Testis (tissue), 2 donors: ENCODE measurements at regions not wholly inside any gene's neighbourhood (a gene's known extent, or its start where the extent isn't known, plus 50 kb on each side); places are given as distances from the start of the nearest gene placed in this dataset.

Source experiments
- DNase-seq: peaks from one replicate; pipeline ENCODE4 v3.0.0-alpha.2; 2019
- H3K27ac ChIP-seq, 2 donors: fragments of 200-600 bp; sonication (generic); one replicate each; pipeline ENCODE4 v1.5.1; 2019
- H3K27me3 ChIP-seq: fragments of 200-600 bp; sonication (generic); one replicate; pipeline ENCODE4 v1.5.1; 2019
- H3K36me3 ChIP-seq: fragments of 200-600 bp; sonication (generic); one replicate; pipeline ENCODE4 v1.5.1; 2017; ENCODE audit warnings: low read depth; ENCODE audit errors: missing control alignments
- H3K4me1 ChIP-seq: fragments of 200-600 bp; sonication (generic); one replicate; pipeline ENCODE4 v1.5.1; 2019
- H3K4me3 ChIP-seq, 2 donors: fragments of 200-600 bp; sonication (generic); one replicate each; pipeline ENCODE4 v1.5.1; 2017 to 2019
- H3K9me3 ChIP-seq: fragments of 200-600 bp; sonication (generic); one replicate; pipeline ENCODE4 v1.5.1; 2017
- CTCF ChIP-seq, 3 experiments: fragments of 450-650 bp in 2 of 3; fragments of 200-600 bp in 1 of 3; sonication (generic) in 1 of 3; IDR thresholded peaks; one replicate each; pipeline ENCODE4 v1.5.1; 2016 to 2019; ENCODE audit warnings: antibody characterized with exemption in 3 of 3, mild to moderate bottlenecking in 2 of 3, moderate library complexity in 1 of 3
- POLR2A ChIP-seq: fragments of 450-650 bp; IDR thresholded peaks from one replicate; pipeline ENCODE4 v1.6.1; 2017; ENCODE audit warnings: antibody characterized with exemption, mild to moderate bottlenecking, moderate library complexity
- WGBS, 2 donors: methylation state at CpG; one replicate each; pipeline ENCODE4 v1.1.5; 2018; 5-methylcytosine and 5-hydroxymethylcytosine counted together
- intact Hi-C: fragments of 100-400 bp; cut with DNase I; formaldehyde crosslinking; loops from one replicate; pipeline ENCODE4 v1.15.1; 2023; ENCODE audit warnings: low total_unique reads

GRCh38 chr20:12955611-12956010 lies 53.2 kb upstream of the SPTLC3 start:
- no peak overlapping the region for H3K4me3 ChIP-seq
- no peaks in the 10 kb centered on the region for H3K9me3 ChIP-seq
- H3K27ac ChIP-seq: no peak overlapping the region
- intact Hi-C loops: no loop called here
- no peaks in the 10 kb centered on the region for H3K36me3 ChIP-seq
- TF ChIP-seq POLR2A: no peak
- TF ChIP-seq CTCF (IDR thresholded peaks at IDR 0.05): no peak
- no peak for DNase-seq
- no peaks in the 10 kb centered on the region for H3K27me3 ChIP-seq
- no peaks in the 10 kb centered on the region for H3K4me1 ChIP-seq
- WGBS, 2 donors: 80 to 93% methylated on average over 3 of the region's 3 CpGs

- no peaks in the 10 kb centered on the region for H3K4me1 ChIP-seq
- no peaks in the 10 kb centered on the region for H3K9me3 ChIP-seq
- no peaks in the 10 kb centered on the region for H3K36me3 ChIP-seq
- H3K27me3 ChIP-seq: no peaks in the 10 kb centered on the region
- intact Hi-C loops: no loop called here
- DNase-seq: no peak
- no peak overlapping the region for H3K27ac ChIP-seq
- TF ChIP-seq CTCF (IDR thresholded peaks at IDR 0.05) (no peak), POLR2A (no peak)
- no peak overlapping the region for H3K4me3 ChIP-seq
Measured at GRCh38 chr20:12956303-12956702, 52.5 kb upstream of the SPTLC3 start.

GRCh38 chr20:12957968-12958367 lies 50.8 kb upstream of the SPTLC3 start:
- H3K36me3 ChIP-seq: no peaks in the 10 kb centered on the region
- H3K9me3 ChIP-seq: no peaks in the 10 kb centered on the region
- intact Hi-C loops: no loop called here
- H3K4me1 ChIP-seq: no peaks in the 10 kb centered on the region
- H3K27me3 ChIP-seq: no peaks in the 10 kb centered on the region
- TF ChIP-seq CTCF (IDR thresholded peaks at IDR 0.05): no peak
- no peak for TF ChIP-seq POLR2A
- no peak overlapping the region for H3K4me3 ChIP-seq
- WGBS, 2 donors: 64 to 66% methylated on average over 2 of the region's 2 CpGs
- no peak overlapping the region for H3K27ac ChIP-seq
- no peak for DNase-seq
